RWPE1 (cell line): ENCODE measurements at regions not wholly inside any gene's neighbourhood (a gene's known extent, or its start where the extent isn't known, plus 50 kb on each side); places are given as distances from the start of the nearest gene placed in this dataset.

Source experiments
- CTCF ChIA-PET: fragments of 350-600 bp; sonication (Branson Sonifier 250); formaldehyde crosslinking; extraction: SDS; loops from one replicate; lab custom pipeline; 2021; lab: Yijun Ruan, JAX
- POLR2A ChIA-PET: fragments of 400-600 bp; formaldehyde crosslinking; extraction: SDS; loops from one replicate; lab custom pipeline; 2020; ENCODE audit warnings: antibody characterized with exemption; ENCODE audit not compliant: low non-redundant PET; lab: Yijun Ruan, JAX
- DNase-seq: peaks from one replicate; pipeline ENCODE4 v3.0.0; 2012; ENCODE audit warnings: low spot score
- H3K27ac ChIP-seq: fragments of 450-650 bp; 2 replicates; pipeline ENCODE4 v1.5.1; 2017
- CTCF ChIP-seq: fragments of 450-650 bp; conservative IDR thresholded peaks from 2 replicates; pipeline ENCODE4 v1.5.1; 2017; ENCODE audit warnings: low read depth, mild to moderate bottlenecking

GRCh38 chr2:7930800-7931635 lies 750.8 kb upstream of the ID2 start:
- no peak overlapping the region for H3K27ac ChIP-seq
- POLR2A ChIA-PET = no interaction called here
- no peak for TF ChIP-seq CTCF
- CTCF ChIA-PET = no interaction called here
- DNase-seq = no peak

DNA sequence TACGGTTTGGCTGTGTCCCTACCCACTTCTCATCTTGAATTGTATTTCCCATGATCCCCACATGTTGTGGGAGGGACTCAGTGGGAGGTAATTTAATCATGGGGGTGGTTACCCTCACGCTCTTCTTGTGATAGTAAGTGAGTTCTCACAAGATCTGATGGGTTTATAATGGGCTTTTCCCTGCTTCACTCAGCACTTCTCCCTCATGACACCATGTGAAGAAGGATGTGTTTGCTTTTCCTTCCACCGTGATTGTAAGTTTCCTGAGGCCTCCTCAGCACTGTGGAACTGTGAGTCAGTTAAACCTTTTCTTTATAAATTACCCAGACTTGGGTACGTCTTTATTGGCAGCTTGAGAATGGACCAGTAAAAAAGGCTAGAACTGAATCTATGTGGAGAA lies 750.0 kb upstream of the ID2 start:
- CTCF ChIA-PET = no interaction called here
- POLR2A ChIA-PET = no interaction called here
- DNase-seq = no peak
- no peak overlapping the region for H3K27ac ChIP-seq
- TF ChIP-seq CTCF = no peak

GRCh38 chr2:7933672-7934071 lies 748.2 kb upstream of the ID2 start:
- POLR2A ChIA-PET = no interaction called here
- no peak for TF ChIP-seq CTCF
- DNase-seq = no peak

GRCh38 chr2:7934476-7934875 lies 747.4 kb upstream of the ID2 start:
- no peak for DNase-seq
- no peak for TF ChIP-seq CTCF
- ChIA-PET CTCF (no interaction called here), POLR2A (no interaction called here)
- no peak overlapping the region for H3K27ac ChIP-seq

More at GRCh38 chr2:7933672-7934071, 748.2 kb upstream of the ID2 start:
- no peak overlapping the region for H3K27ac ChIP-seq
- CTCF ChIA-PET = no interaction called here

DNA sequence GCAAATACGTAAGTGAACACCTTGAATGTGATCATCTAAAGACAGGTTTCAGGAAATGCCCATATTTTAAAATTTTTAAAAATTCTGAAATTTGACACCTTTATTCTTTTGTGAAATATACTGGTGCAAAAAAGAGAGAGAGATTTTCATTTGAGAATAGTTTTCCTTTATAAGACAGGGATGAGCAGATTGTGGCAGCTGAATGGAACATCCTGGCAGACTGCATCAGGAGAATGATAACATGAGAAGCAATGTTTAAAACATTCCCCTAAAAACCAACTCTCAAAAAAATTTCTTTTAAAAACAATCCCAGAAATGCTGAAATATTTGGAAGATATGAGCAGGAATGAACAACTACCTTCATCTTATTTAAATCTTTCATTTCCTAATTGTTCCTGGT lies 744.8 kb upstream of the ID2 start:
- no peak overlapping the region for H3K27ac ChIP-seq
- no peak for TF ChIP-seq CTCF
- ChIA-PET POLR2A (no interaction called here), CTCF (no interaction called here)
- DNase-seq = no peak

DNA sequence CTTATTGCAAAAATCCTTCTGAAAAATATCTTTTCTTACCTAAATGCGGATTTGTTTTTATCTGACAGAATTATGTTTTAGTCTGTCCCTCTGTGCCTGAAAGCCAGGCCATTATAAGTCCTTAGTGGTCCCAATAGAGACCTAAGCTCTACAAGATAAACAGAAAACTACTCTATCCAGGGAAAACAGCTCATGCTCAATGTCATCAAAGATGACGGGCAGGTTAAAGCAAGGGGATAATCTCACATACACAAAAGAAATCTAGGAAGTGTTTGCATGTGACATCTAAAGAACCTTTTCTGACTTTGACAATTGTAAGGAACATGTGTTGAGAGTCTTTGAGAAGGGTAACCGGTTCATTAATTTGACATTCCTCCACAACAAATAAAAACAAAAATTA lies 741.1 kb upstream of the ID2 start:
- DNase-seq = no peak
- POLR2A ChIA-PET = no interaction called here
- TF ChIP-seq CTCF = no peak
- CTCF ChIA-PET = no interaction called here
- no peak overlapping the region for H3K27ac ChIP-seq
